DOHH2 (cell line): ENCODE measurements at regions not wholly inside any gene's neighbourhood (a gene's known extent, or its start where the extent isn't known, plus 50 kb on each side); places are given as distances from the start of the nearest gene placed in this dataset.
"Not testable (repeated sequence)": the region's sequence is repeated elsewhere in the genome, so short reads cannot be mapped to it uniquely, and the experiment has no call there.

ENCODE experiments used
- EZH2phosphoT487 ChIP-seq: fragments of 200-600 bp; sonication (generic); IDR thresholded peaks from 2 replicates; pipeline ENCODE4 v1.6.1; 2017; ENCODE audit warnings: borderline replicate concordance, mild to moderate bottlenecking, antibody characterized with exemption, low read length, moderate library complexity, mixed read lengths
- TF ChIP-seq, protein P1 (sequence below): fragments of 200-600 bp; sonication (generic); IDR thresholded peaks from one replicate; pipeline ENCODE4 v1.5.1; 2014; ENCODE audit warnings: antibody characterized with exemption, mild to moderate bottlenecking, low read depth, low read length; ENCODE audit not compliant: poor library complexity, severe bottlenecking

- TF ChIP-seq, protein P1, sequence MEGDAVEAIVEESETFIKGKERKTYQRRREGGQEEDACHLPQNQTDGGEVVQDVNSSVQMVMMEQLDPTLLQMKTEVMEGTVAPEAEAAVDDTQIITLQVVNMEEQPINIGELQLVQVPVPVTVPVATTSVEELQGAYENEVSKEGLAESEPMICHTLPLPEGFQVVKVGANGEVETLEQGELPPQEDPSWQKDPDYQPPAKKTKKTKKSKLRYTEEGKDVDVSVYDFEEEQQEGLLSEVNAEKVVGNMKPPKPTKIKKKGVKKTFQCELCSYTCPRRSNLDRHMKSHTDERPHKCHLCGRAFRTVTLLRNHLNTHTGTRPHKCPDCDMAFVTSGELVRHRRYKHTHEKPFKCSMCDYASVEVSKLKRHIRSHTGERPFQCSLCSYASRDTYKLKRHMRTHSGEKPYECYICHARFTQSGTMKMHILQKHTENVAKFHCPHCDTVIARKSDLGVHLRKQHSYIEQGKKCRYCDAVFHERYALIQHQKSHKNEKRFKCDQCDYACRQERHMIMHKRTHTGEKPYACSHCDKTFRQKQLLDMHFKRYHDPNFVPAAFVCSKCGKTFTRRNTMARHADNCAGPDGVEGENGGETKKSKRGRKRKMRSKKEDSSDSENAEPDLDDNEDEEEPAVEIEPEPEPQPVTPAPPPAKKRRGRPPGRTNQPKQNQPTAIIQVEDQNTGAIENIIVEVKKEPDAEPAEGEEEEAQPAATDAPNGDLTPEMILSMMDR: not testable (repeated sequence)
- TF ChIP-seq EZH2phosphoT487: not testable (repeated sequence)
Observed at GRCh38 chr1:121003230-121003629, 113.7 kb downstream of the PPIAL4A start.
